ENCODE measurements at regions not wholly inside any gene's neighbourhood (a gene's known extent, or its start where the extent isn't known, plus 50 kb on each side); places are given as distances from the start of the nearest gene placed in this dataset.
A peak's percentile ranks its signal among the peaks of the same experiment; 100 is the strongest.
"Not testable (repeated sequence)": the region's sequence is repeated elsewhere in the genome, so short reads cannot be mapped to it uniquely, and the experiment has no call there.

GRCh38 chr6:155883741-155884140 lies 428.1 kb upstream of the NOX3 start:
- peak; percentile 43 for DNase-seq

- DNase-seq: no peak
Measured at GRCh38 chr6:155883334-155883731, 427.7 kb upstream of the NOX3 start.

DNA sequence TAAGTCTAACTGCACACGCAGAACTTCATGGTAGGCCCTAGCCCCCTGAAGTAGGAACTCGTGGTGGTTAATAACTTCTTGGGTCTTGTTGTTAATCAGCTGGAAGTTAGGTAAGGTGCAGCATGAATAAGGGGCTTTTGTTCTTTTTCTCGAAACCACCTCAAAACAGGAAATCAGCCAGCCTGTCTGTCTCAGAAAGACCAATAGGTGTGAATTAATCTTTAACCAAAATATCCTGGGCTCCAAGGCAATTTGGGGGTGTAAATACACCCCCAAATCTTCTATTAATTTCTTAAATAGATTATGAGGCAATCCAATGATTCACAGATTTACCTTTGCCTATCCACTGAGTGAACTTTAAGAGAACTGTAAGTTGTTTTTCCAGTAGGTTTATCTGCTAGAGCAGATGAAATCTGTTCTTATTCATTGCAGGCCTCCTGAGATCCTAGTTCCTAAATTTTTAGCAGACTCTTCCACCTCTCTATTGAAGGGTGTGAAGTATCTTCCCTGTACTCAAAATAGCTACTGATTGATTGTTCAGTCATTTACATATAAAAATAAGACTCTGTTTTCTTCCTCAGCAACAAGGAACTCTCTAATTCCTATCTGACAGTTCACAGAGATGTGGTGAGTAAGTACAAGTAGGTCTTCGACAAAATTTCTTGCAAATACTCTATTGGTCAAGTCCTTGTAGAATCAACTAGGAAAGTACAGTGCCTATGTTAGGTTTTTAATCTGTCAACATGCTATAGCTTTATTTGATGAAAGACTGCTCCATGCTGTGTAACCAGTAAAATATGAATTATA lies 427.1 kb upstream of the NOX3 start:
- DNase-seq: peak; percentile 64

- no peak for DNase-seq
Measured at GRCh38 chr6:155881826-155882526, 426.3 kb upstream of the NOX3 start.

DNA sequence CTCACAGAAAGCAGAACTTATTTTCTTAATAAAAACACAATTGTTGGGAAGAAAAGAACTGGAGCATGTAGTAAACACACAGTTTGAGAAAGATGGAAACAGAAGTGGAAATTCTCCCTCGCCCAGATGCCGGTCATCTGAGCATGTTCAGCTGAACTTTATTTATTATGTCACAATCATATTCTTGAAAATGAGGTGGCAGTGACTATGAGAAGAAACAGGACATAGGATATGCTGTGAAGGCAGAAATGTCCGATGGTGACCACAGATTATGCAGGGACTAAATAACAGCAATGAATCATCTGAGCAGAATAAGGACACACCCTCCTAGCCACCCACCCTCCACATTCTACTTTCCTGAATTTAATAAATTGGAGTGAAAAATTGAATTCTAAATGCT lies 425.3 kb upstream of the NOX3 start:
- DNase-seq: peak; percentile 62

DNA sequence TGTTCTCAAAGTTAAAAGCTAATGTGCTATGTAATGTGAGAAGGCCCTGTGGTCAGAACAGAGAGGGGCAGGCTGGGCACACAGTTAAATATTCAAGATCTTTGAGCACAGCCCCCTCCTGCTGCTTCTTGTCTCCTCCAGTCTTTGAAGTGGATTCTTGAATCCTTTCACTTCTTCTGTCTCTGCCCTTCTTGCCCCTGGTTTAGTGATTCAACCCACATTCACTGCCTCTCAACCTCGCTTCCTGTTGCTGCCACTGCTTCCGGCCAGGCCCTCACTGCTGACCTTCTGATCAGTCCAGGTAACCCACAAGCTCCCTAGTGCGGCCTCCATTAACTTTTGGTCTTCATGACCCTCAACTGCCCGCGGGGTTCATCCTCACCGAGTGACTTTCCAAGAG lies 417.3 kb upstream of the NOX3 start:
- DNase-seq: no peak

DNA sequence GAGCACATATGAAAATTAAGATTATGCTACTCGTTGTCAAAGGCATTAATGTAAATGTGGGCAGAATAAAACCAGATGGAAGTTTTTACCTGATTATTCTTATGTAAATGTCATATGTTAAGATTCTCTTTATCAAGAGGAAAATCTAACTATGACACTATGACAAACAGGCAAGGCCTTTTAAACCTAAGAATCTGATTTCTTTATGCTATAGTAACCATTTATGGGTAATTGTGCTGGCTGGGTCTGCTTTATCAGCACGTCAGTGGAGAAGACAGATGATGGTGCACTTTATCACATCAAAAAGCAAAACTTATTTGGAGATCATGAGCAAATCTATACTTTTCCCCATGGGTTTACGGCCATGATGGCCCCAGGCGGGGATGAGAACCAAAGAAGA lies 412.0 kb upstream of the NOX3 start:
- no peak for DNase-seq

GRCh38 chr6:155866676-155867390 lies 411.2 kb upstream of the NOX3 start:
- DNase-seq: not testable (repeated sequence)

- no peak for DNase-seq
Measured at GRCh38 chr6:155861821-155862220, 406.2 kb upstream of the NOX3 start.

DNA sequence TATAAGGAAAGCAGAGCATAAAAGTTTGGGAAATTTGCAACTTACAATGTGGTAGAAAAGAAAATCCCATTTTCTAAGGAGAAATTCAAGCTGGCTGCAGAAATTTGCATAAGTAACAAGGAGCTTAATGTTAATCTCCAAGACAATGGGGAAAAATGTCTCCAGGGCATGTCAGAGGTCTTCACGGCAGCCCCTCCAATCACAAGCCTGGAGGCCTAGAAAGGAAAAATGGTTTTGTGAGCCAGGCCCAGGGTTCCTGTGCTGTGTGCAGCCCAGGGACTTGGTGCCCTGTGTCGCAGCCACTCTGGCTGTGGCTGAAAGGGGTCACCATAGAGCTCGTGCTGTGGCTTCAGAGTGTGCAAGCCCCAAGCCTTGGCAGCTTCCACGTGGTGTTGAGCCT lies 403.3 kb upstream of the NOX3 start:
- not testable (repeated sequence) for DNase-seq

- no peak for DNase-seq
Measured at GRCh38 chr6:155854787-155855186, 399.1 kb upstream of the NOX3 start.

DNA sequence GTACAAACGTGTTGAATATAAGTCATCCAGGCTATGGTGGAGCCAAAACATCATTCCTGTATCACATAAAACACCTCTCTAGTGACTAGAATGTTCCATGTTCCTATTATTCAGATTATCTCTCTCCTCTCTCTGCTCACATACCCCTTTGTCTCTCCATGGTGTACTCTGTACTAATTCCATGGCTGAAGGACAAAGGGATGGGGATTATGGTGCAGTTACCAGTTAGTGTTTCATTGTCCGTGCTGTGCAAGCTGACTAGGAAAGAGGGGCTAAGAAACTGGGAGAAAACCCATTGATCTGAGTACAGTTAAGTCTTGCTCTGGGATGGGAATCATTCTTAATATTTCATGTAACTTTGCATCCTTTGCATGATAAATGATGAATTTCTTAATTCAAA lies 397.4 kb upstream of the NOX3 start:
- no peak for DNase-seq

- DNase-seq: peak; percentile 30
Measured at GRCh38 chr6:155850408-155850841, 394.8 kb upstream of the NOX3 start.

DNA sequence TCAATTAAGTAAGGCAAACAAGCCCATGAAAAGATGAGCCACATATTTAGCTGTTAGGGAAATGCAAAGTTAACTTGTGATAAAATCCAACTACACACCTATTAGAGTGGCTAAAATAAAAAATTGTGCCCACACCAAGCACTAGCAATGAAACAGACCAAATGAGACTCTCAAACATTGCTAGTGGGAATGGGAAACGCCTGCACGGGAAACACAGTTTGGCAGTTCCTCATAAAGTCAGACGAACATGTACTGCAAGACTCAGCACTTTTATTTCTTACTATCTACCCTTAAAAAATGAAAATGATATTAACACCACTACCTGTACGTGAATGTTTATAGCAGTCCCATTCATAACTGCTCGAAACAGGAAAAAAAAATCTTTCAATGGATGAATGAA lies 392.1 kb upstream of the NOX3 start:
- no peak for DNase-seq

- no peak for DNase-seq
Measured at GRCh38 chr6:155837474-155837873, 381.8 kb upstream of the NOX3 start.

GRCh38 chr6:155832596-155832995 lies 377.0 kb upstream of the NOX3 start:
- DNase-seq: peak; percentile 76

DNA sequence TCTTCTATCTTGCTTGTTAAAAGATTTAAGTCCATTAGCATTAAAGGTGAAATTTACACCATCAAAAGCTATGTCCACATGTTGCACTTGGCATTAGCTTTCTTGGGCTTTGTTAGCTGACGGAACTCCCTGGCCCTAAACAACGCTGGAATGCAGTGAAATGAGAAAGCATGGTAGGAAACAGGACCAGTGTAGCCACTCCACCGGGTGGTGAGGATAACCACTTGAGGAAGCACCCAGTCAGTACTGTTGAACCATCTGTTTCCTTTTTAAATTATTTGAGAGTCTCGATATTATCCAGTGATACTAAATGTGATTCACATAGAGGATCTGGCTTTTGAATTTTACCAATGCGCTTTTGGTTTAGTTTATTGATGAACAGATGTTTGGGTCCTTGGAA lies 374.9 kb upstream of the NOX3 start:
- no peak for DNase-seq

GRCh38 chr6:155829646-155830045 lies 374.0 kb upstream of the NOX3 start:
- DNase-seq: no peak

- no peak for DNase-seq
Measured at GRCh38 chr6:155828989-155829388, 373.4 kb upstream of the NOX3 start.

GRCh38 chr6:155818698-155819097 lies 363.1 kb upstream of the NOX3 start:
- DNase-seq: no peak

GRCh38 chr6:155813548-155813947 lies 357.9 kb upstream of the NOX3 start:
- no peak for DNase-seq

DNA sequence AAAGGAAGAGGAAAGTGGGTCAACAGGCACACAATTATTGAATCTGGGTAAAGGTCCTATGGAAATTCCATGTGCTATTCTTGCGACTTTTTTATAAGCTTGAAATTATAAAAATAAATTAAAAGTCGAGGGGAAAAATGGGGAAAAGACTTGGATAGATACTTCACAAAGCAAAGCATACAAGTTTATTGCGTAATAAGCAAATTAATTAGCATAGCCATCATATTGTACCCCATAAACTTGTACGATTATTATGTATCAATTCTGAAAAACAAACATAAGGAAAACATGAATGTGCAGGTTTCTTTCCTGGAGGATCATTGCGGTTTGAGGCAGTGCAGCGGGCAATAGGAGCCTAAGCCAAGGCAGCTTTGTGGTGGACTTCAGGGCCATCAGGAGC lies 351.6 kb upstream of the NOX3 start:
- DNase-seq: no peak

DNA sequence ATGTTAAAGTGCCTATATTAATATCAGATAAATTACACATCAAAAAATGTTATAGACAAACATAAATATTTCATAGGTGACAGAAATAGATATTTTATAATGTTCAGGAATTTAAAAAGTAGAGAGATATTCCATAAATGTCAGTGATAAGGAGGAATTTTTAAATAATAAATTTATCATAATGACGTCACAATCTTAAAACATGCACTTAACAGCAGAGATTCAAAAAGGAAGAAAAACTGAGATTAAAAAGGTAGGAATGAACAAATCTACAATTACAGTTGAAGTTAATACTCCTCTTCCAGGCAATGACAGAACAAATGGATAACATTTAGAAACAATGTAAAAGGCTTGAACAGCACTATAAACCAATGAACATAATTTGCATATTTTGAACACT lies 345.4 kb upstream of the NOX3 start:
- DNase-seq: no peak

- DNase-seq: not testable (repeated sequence)
Measured at GRCh38 chr6:155798876-155799275, 343.2 kb upstream of the NOX3 start.

Data from fibroblast of skin of back (primary cell).